SK-N-SH treated with all-trans-retinoic acid at 6 μM for 48 hours (cell line): ENCODE measurements at regions not wholly inside any gene's neighbourhood (a gene's known extent, or its start where the extent isn't known, plus 50 kb on each side); places are given as distances from the start of the nearest gene placed in this dataset.

Experiments
- ATAC-seq: fragments of 200-7000 bp; cut with Tn5 transposase; 3 replicates; pipeline ENCODE4 v1.9.1; 2020; ENCODE audit warnings: mild to moderate bottlenecking, moderate library complexity
- ARNTL ChIP-seq: fragments of 450-650 bp; formaldehyde crosslinking; IDR thresholded peaks from 2 replicates; pipeline ENCODE4 v1.5.0; 2020; ENCODE audit warnings: low read depth, mild to moderate bottlenecking, moderate library complexity, borderline replicate concordance
- BACH2 ChIP-seq: fragments of 250-450 bp; sonication (Bioruptor Pico); IDR thresholded peaks from 2 replicates; pipeline ENCODE4 v1.9.0; 2021; ENCODE audit warnings: mild to moderate bottlenecking, borderline replicate concordance
- CSDC2 ChIP-seq: fragments of 250-450 bp; sonication (Bioruptor Pico); IDR thresholded peaks from 2 replicates; pipeline ENCODE4 v1.5.0; 2020; ENCODE audit warnings: mild to moderate bottlenecking, moderate library complexity
- ESRRG ChIP-seq: fragments of 250-450 bp; sonication (Bioruptor Pico); IDR thresholded peaks from 2 replicates; pipeline ENCODE4 v1.6.1; 2021; ENCODE audit warnings: mild to moderate bottlenecking
- GLIS3 ChIP-seq: fragments of 250-450 bp; sonication (Bioruptor Pico); IDR thresholded peaks from 2 replicates; pipeline ENCODE4 v1.5.0; 2020; ENCODE audit warnings: mild to moderate bottlenecking, moderate library complexity
- ISL1 ChIP-seq: fragments of 250-450 bp; sonication (Bioruptor Pico); IDR thresholded peaks from 2 replicates; pipeline ENCODE4 v2.1.2; 2022; ENCODE audit warnings: mild to moderate bottlenecking, moderate library complexity
- OSR1 ChIP-seq: fragments of 250-450 bp; sonication (Bioruptor Pico); IDR thresholded peaks from 2 replicates; pipeline ENCODE4 v1.8.0; 2022; ENCODE audit warnings: moderate library complexity, mild to moderate bottlenecking, inconsistent platforms
- PPARA ChIP-seq: fragments of 250-450 bp; sonication (Bioruptor Pico); IDR thresholded peaks from 2 replicates; pipeline ENCODE4 v1.5.0; 2020; ENCODE audit warnings: mild to moderate bottlenecking, borderline replicate concordance
- RARB ChIP-seq: fragments of 250-450 bp; sonication (Bioruptor Pico); IDR thresholded peaks from 2 replicates; pipeline ENCODE4 v1.8.0; 2021; ENCODE audit warnings: mild to moderate bottlenecking, moderate library complexity
- SNAI2 ChIP-seq: fragments of 250-450 bp; sonication (Bioruptor Pico); IDR thresholded peaks from 2 replicates; pipeline ENCODE4 v1.5.0; 2020; ENCODE audit warnings: mild to moderate bottlenecking, moderate library complexity
- TCF4 ChIP-seq: fragments of 250-450 bp; sonication (Bioruptor Pico); IDR thresholded peaks from 2 replicates; pipeline ENCODE4 v1.8.0; 2021; ENCODE audit warnings: mild to moderate bottlenecking, moderate library complexity, borderline replicate concordance
- ZC3H10 ChIP-seq: fragments of 250-450 bp; sonication (Bioruptor Pico); IDR thresholded peaks from 2 replicates; pipeline ENCODE4 v1.5.1; 2021; ENCODE audit warnings: mild to moderate bottlenecking, moderate library complexity
- ZFP3 ChIP-seq: fragments of 250-450 bp; sonication (Bioruptor Pico); IDR thresholded peaks from 2 replicates; pipeline ENCODE4 v1.5.0; 2020; ENCODE audit warnings: mild to moderate bottlenecking, moderate library complexity
- ZNF565 ChIP-seq: fragments of 450-650 bp; formaldehyde crosslinking; conservative IDR thresholded peaks from 2 replicates; pipeline ENCODE4 v1.5.0; 2020; ENCODE audit warnings: low read depth, mild to moderate bottlenecking, moderate library complexity
- ZNF8 ChIP-seq: fragments of 450-650 bp; formaldehyde crosslinking; IDR thresholded peaks from 2 replicates; pipeline ENCODE4 v1.5.0; 2020; ENCODE audit warnings: mild to moderate bottlenecking, moderate library complexity
- TF ChIP-seq, protein P1 (sequence below): fragments of 250-450 bp; sonication (Bioruptor Pico); IDR thresholded peaks from 2 replicates; pipeline ENCODE4 v1.5.1; 2020; ENCODE audit warnings: low read depth, mild to moderate bottlenecking, moderate library complexity
- TF ChIP-seq, protein P2 (sequence below): fragments of 250-450 bp; sonication (Bioruptor Pico); IDR thresholded peaks from 2 replicates; pipeline ENCODE4 v1.5.1; 2021; ENCODE audit warnings: mild to moderate bottlenecking, moderate library complexity
- TF ChIP-seq, protein P3 (sequence below): fragments of 250-450 bp; sonication (Bioruptor Pico); IDR thresholded peaks from 2 replicates; pipeline ENCODE4 v1.5.0; 2020; ENCODE audit warnings: mild to moderate bottlenecking, moderate library complexity
- TF ChIP-seq, protein P4 (sequence below): fragments of 250-450 bp; sonication (Bioruptor Pico); IDR thresholded peaks from 2 replicates; pipeline ENCODE4 v1.8.0; 2021; ENCODE audit warnings: low read depth, mild to moderate bottlenecking, moderate library complexity, borderline replicate concordance
- TF ChIP-seq, protein P5 (sequence below): fragments of 250-450 bp; sonication (Bioruptor Pico); IDR thresholded peaks from 2 replicates; pipeline ENCODE4 v1.8.0; 2020; ENCODE audit warnings: mild to moderate bottlenecking, moderate library complexity, borderline replicate concordance

DNA sequence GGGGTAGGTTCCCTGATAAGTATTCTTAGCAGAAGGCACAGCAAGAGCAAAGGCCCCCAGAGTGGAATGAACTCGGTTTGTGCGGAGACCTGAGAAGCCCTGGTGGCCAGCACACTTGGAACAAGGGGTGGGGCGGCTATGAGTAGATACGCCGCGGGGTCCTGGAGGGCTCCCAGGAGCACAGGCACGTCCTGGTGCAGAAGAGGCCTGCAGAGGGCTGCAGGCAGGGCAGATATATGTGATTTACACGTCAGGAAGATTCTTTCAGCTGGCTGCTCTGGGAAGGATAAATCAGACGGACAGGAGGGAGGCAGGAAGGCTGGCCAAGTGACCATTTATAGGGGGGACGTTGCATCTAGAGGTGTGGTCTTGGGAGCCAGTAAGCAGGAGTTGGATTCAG, 70.2 kb upstream of the ATG10 start:
- TF ChIP-seq SNAI2 (CRISPR knock-in tag): no peak
- no peak for TF ChIP-seq OSR1
- TF ChIP-seq, protein P1, sequence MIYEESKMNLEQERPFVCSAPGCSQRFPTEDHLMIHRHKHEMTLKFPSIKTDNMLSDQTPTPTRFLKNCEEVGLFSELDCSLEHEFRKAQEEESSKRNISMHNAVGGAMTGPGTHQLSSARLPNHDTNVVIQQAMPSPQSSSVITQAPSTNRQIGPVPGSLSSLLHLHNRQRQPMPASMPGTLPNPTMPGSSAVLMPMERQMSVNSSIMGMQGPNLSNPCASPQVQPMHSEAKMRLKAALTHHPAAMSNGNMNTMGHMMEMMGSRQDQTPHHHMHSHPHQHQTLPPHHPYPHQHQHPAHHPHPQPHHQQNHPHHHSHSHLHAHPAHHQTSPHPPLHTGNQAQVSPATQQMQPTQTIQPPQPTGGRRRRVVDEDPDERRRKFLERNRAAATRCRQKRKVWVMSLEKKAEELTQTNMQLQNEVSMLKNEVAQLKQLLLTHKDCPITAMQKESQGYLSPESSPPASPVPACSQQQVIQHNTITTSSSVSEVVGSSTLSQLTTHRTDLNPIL: no peak

DNA sequence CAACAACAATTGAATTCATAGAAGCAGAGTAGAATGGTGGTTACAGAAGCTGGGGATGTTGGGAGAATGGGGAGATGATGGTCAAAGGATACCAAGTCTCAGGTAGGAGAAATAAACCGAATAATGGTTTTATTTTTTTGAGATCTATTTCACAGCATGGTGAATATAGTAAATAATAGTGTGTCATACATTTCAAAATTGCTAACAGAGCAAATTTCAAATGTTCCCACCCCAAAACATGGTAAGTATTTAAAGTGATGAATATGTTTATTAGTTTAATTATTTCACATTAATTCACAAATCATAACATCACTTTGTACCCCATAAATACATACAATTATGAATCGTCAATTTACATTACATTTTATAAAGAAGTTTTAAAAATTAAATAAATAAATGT, 72.7 kb upstream of the ATG10 start:
- no peak for TF ChIP-seq SNAI2 (CRISPR knock-in tag)
- no peak for TF ChIP-seq CSDC2 (CRISPR knock-in tag)
- no peak for ATAC-seq

More for the DNA sequence above, 70.2 kb upstream of the ATG10 start:
- ATAC-seq: no peak

DNA sequence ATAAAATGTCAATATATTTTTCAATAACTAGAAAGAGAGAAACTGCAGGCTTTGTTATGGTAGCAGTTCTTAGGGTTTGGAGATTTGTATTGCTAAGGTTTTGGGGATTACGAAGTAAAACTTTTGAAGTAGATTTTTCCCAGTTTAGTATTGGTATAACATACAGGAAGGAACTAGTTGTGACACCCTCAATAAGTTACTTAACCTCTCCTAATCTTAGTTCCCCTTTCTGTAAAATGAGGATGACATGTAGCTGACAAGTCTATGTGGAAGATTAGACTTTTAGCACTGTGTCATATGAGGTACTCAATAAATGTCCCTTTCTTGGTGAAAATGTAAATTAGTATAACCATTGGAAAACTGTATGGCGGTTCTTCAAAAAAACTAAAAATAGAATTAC, 73.4 kb upstream of the ATG10 start:
- TF ChIP-seq PPARA: no peak
- no peak for TF ChIP-seq ZNF8 (CRISPR knock-in tag)
- no peak for TF ChIP-seq BACH2 (CRISPR knock-in tag)
- no peak for TF ChIP-seq ARNTL (CRISPR knock-in tag)
- TF ChIP-seq ZC3H10 (CRISPR knock-in tag): no peak
- TF ChIP-seq ISL1 (CRISPR knock-in tag): no peak
- TF ChIP-seq, protein P2, sequence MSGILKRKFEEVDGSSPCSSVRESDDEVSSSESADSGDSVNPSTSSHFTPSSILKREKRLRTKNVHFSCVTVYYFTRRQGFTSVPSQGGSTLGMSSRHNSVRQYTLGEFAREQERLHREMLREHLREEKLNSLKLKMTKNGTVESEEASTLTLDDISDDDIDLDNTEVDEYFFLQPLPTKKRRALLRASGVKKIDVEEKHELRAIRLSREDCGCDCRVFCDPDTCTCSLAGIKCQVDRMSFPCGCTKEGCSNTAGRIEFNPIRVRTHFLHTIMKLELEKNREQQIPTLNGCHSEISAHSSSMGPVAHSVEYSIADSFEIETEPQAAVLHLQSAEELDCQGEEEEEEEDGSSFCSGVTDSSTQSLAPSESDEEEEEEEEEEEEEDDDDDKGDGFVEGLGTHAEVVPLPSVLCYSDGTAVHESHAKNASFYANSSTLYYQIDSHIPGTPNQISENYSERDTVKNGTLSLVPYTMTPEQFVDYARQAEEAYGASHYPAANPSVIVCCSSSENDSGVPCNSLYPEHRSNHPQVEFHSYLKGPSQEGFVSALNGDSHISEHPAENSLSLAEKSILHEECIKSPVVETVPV (CRISPR knock-in tag): no peak
- no peak for TF ChIP-seq ZNF565 (CRISPR knock-in tag)
- no peak for TF ChIP-seq CSDC2 (CRISPR knock-in tag)
- TF ChIP-seq, protein P3, sequence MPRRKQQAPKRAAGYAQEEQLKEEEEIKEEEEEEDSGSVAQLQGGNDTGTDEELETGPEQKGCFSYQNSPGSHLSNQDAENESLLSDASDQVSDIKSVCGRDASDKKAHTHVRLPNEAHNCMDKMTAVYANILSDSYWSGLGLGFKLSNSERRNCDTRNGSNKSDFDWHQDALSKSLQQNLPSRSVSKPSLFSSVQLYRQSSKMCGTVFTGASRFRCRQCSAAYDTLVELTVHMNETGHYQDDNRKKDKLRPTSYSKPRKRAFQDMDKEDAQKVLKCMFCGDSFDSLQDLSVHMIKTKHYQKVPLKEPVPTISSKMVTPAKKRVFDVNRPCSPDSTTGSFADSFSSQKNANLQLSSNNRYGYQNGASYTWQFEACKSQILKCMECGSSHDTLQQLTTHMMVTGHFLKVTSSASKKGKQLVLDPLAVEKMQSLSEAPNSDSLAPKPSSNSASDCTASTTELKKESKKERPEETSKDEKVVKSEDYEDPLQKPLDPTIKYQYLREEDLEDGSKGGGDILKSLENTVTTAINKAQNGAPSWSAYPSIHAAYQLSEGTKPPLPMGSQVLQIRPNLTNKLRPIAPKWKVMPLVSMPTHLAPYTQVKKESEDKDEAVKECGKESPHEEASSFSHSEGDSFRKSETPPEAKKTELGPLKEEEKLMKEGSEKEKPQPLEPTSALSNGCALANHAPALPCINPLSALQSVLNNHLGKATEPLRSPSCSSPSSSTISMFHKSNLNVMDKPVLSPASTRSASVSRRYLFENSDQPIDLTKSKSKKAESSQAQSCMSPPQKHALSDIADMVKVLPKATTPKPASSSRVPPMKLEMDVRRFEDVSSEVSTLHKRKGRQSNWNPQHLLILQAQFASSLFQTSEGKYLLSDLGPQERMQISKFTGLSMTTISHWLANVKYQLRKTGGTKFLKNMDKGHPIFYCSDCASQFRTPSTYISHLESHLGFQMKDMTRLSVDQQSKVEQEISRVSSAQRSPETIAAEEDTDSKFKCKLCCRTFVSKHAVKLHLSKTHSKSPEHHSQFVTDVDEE (CRISPR knock-in tag): no peak
- TF ChIP-seq GLIS3 (CRISPR knock-in tag): no peak
- TF ChIP-seq, protein P4, sequence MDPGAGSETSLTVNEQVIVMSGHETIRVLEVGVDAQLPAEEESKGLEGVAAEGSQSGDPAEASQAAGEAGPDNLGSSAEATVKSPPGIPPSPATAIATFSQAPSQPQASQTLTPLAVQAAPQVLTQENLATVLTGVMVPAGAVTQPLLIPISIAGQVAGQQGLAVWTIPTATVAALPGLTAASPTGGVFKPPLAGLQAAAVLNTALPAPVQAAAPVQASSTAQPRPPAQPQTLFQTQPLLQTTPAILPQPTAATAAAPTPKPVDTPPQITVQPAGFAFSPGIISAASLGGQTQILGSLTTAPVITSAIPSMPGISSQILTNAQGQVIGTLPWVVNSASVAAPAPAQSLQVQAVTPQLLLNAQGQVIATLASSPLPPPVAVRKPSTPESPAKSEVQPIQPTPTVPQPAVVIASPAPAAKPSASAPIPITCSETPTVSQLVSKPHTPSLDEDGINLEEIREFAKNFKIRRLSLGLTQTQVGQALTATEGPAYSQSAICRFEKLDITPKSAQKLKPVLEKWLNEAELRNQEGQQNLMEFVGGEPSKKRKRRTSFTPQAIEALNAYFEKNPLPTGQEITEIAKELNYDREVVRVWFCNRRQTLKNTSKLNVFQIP (CRISPR knock-in tag): no peak
- TF ChIP-seq, all 23 proteins: peak for 0
- no peak for ATAC-seq

DNA sequence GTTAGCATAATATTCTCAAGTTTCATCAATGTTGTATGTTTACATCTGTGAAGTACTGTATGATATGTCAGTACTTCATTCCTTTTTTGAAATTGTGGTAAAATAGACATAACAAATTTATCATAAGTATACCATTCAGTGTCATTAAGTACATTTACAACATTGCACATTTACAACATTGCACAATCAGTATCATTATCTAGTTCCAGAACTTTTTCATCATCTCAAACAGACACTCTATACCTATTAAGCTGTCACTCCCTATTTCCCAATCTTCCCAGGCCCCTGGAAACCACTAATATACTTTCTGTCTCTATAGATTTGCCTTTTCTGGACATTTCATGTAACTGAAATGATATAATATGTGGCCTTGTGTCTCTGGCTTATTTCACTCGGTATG, 75.1 kb upstream of the ATG10 start:
- no peak for TF ChIP-seq OSR1
- no peak for TF ChIP-seq TCF4 (CRISPR knock-in tag)
- no peak for ATAC-seq

DNA sequence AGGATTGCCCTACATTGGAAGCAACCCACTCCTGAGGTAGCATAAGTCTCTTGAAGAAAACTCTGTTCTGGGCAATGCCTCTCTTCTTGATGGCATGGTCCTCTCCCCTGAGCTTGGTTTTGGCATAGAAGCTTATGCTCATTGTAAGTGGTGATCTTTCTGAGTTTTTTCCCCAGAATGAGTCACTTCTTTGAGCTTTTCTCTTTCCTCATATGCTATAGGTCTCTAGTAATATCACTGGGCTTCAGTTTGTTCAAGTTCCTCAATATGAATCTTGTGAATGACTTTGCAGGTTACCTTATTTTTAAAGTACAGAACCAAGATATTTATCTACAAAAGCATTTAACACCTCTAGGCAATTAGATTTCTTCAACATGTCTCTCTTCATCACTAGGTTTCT, 76.5 kb upstream of the ATG10 start:
- TF ChIP-seq ISL1 (CRISPR knock-in tag) (no peak), OSR1 (no peak), RARB (CRISPR knock-in tag) (no peak), PPARA (no peak), SNAI2 (CRISPR knock-in tag) (no peak), ESRRG (CRISPR knock-in tag) (no peak), ZC3H10 (CRISPR knock-in tag) (no peak), ZFP3 (CRISPR knock-in tag) (no peak)
- TF ChIP-seq, protein P3 (CRISPR knock-in tag): no peak
- TF ChIP-seq, protein P5, sequence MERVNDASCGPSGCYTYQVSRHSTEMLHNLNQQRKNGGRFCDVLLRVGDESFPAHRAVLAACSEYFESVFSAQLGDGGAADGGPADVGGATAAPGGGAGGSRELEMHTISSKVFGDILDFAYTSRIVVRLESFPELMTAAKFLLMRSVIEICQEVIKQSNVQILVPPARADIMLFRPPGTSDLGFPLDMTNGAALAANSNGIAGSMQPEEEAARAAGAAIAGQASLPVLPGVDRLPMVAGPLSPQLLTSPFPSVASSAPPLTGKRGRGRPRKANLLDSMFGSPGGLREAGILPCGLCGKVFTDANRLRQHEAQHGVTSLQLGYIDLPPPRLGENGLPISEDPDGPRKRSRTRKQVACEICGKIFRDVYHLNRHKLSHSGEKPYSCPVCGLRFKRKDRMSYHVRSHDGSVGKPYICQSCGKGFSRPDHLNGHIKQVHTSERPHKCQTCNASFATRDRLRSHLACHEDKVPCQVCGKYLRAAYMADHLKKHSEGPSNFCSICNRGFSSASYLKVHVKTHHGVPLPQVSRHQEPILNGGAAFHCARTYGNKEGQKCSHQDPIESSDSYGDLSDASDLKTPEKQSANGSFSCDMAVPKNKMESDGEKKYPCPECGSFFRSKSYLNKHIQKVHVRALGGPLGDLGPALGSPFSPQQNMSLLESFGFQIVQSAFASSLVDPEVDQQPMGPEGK (CRISPR knock-in tag): no peak
- no peak for ATAC-seq
